GM12878 (cell line): ENCODE measurements at regions not wholly inside any gene's neighbourhood (a gene's known extent, or its start where the extent isn't known, plus 50 kb on each side); places are given as distances from the start of the nearest gene placed in this dataset.

Source experiments
- EGR1 ChIP-seq, 2 experiments: IDR thresholded peaks; 1 replicate in 1 of 2; 2 replicates in 1 of 2; pipeline ENCODE4 v1.6.1; 2011 to 2012; ENCODE audit warnings: low read depth in 2 of 2, low read length in 2 of 2, borderline replicate concordance in 1 of 2, mild to moderate bottlenecking in 1 of 2, moderate library complexity in 1 of 2
- SRF ChIP-seq, 2 experiments: IDR thresholded peaks; 2 replicates each; pipeline ENCODE4 v1.6.1; 2011; ENCODE audit warnings: low read depth in 2 of 2, low read length in 2 of 2, mild to moderate bottlenecking in 1 of 2, moderate library complexity in 1 of 2
- TAF1 ChIP-seq: IDR thresholded peaks from 2 replicates; pipeline ENCODE4 v1.6.1; 2011; ENCODE audit warnings: mild to moderate bottlenecking, low read depth, low read length, borderline replicate concordance

GRCh38 chr7:28272461-28272877 is 91.9 kb upstream of the JAZF1 start:
- no peak for TF ChIP-seq SRF (IDR thresholded peaks at IDR 0.05; ENCODE audit: low read depth in 2 of 2, low read length in 2 of 2)
- TF ChIP-seq TAF1 = no peak
- TF ChIP-seq EGR1 (IDR thresholded peaks at IDR 0.05; ENCODE audit: borderline replicate concordance in 1 of 2, low read depth in 2 of 2, low read length in 2 of 2) = no peak
